SK-N-SH (cell line): ENCODE measurements at regions not wholly inside any gene's neighbourhood (a gene's known extent, or its start where the extent isn't known, plus 50 kb on each side); places are given as distances from the start of the nearest gene placed in this dataset.

Experiments
- EP300 ChIP-seq, 2 experiments: IDR thresholded peaks; 2 replicates each; pipeline versions ENCODE4 v1.4.0 to v1.6.1; 2012; ENCODE audit warnings: borderline replicate concordance in 1 of 2, low read depth in 1 of 2, low read length in 1 of 2
- FOXM1 ChIP-seq: IDR thresholded peaks from 2 replicates; pipeline ENCODE4 v1.4.0; 2012; ENCODE audit warnings: low read depth, mild to moderate bottlenecking
- GABPA ChIP-seq: IDR thresholded peaks from 2 replicates; pipeline ENCODE4 v1.4.0; 2012; ENCODE audit warnings: low read depth, mild to moderate bottlenecking
- MEF2A ChIP-seq: IDR thresholded peaks from 2 replicates; pipeline ENCODE4 v1.4.0; 2012; ENCODE audit warnings: low read depth, borderline replicate concordance
- POLR2AphosphoS5 ChIP-seq: IDR thresholded peaks from 2 replicates; pipeline ENCODE4 v1.6.1; 2012; ENCODE audit warnings: low read depth, low read length
- RCOR1 ChIP-seq: fragments of 150-350 bp; IDR thresholded peaks from 2 replicates; pipeline ENCODE4 v1.6.1; 2017; ENCODE audit warnings: antibody characterized with exemption, low read length
- RFX5 ChIP-seq: IDR thresholded peaks from 2 replicates; pipeline ENCODE4 v1.6.1; 2012; ENCODE audit warnings: mild to moderate bottlenecking, improper control_type of control experiment, low read length
- SIN3A ChIP-seq: IDR thresholded peaks from 2 replicates; pipeline ENCODE4 v1.6.1; 2012; ENCODE audit warnings: low read depth, mild to moderate bottlenecking, low read length, moderate library complexity, borderline replicate concordance
- TEAD4 ChIP-seq: IDR thresholded peaks from 2 replicates; pipeline ENCODE4 v1.4.0; 2012; ENCODE audit warnings: mild to moderate bottlenecking, borderline replicate concordance; ENCODE audit not compliant: insufficient read depth
- YY1 ChIP-seq: IDR thresholded peaks from 2 replicates; pipeline ENCODE4 v1.4.0; 2012; ENCODE audit warnings: low read depth, mild to moderate bottlenecking
- TF ChIP-seq, protein P1 (sequence below): IDR thresholded peaks from 2 replicates; pipeline ENCODE4 v1.4.0; 2012; ENCODE audit warnings: low read depth
- TF ChIP-seq, protein P2 (sequence below): fragments of 200-600 bp; sonication (generic); IDR thresholded peaks from 2 replicates; pipeline ENCODE4 v1.6.1; 2017; ENCODE audit warnings: antibody characterized with exemption, mild to moderate bottlenecking, moderate library complexity
- TF ChIP-seq, protein P3 (sequence below): fragments of 150-350 bp; IDR thresholded peaks from 2 replicates; pipeline ENCODE4 v1.6.1; 2017; ENCODE audit warnings: antibody characterized with exemption, low read length, low read depth, borderline replicate concordance

DNA sequence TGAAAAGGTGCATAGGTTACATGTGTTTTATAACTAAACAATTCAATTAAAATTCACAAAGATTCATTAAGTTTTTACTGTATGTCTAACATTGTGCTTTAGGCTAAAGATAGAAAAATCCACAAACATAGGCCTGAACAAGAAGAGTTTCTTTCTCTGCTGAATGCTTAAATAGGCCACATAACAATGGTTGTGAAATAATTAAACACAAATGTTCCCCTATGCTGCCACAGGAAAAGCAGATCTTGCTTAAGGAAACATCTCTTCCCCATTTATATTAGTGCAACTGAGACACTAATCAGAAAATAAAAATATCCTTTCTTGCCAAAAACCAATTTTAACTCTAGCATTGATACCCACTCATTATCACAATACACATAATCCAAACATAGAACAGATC lies 725.4 kb upstream of the DPPA4 start:
- no peak for TF ChIP-seq TEAD4
- TF ChIP-seq FOXM1 = no peak
- no peak for TF ChIP-seq EP300 (IDR thresholded peaks at IDR 0.05; ENCODE audit: borderline replicate concordance in 1 of 2, low read depth in 1 of 2, low read length in 1 of 2)
- TF ChIP-seq, protein P1, sequence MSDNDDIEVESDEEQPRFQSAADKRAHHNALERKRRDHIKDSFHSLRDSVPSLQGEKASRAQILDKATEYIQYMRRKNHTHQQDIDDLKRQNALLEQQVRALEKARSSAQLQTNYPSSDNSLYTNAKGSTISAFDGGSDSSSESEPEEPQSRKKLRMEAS = no peak
- TF ChIP-seq MEF2A = no peak
- TF ChIP-seq, protein P2, sequence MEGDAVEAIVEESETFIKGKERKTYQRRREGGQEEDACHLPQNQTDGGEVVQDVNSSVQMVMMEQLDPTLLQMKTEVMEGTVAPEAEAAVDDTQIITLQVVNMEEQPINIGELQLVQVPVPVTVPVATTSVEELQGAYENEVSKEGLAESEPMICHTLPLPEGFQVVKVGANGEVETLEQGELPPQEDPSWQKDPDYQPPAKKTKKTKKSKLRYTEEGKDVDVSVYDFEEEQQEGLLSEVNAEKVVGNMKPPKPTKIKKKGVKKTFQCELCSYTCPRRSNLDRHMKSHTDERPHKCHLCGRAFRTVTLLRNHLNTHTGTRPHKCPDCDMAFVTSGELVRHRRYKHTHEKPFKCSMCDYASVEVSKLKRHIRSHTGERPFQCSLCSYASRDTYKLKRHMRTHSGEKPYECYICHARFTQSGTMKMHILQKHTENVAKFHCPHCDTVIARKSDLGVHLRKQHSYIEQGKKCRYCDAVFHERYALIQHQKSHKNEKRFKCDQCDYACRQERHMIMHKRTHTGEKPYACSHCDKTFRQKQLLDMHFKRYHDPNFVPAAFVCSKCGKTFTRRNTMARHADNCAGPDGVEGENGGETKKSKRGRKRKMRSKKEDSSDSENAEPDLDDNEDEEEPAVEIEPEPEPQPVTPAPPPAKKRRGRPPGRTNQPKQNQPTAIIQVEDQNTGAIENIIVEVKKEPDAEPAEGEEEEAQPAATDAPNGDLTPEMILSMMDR = no peak
- TF ChIP-seq GABPA = no peak
- no peak for TF ChIP-seq RFX5
- TF ChIP-seq RCOR1 = no peak
- no peak for TF ChIP-seq YY1
- no peak for TF ChIP-seq SIN3A
- TF ChIP-seq, protein P3, sequence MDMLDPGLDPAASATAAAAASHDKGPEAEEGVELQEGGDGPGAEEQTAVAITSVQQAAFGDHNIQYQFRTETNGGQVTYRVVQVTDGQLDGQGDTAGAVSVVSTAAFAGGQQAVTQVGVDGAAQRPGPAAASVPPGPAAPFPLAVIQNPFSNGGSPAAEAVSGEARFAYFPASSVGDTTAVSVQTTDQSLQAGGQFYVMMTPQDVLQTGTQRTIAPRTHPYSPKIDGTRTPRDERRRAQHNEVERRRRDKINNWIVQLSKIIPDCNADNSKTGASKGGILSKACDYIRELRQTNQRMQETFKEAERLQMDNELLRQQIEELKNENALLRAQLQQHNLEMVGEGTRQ = no peak
- no peak for TF ChIP-seq POLR2AphosphoS5
